NT2/D1 (cell line): ENCODE measurements at regions not wholly inside any gene's neighbourhood (a gene's known extent, or its start where the extent isn't known, plus 50 kb on each side); places are given as distances from the start of the nearest gene placed in this dataset.

Experiments used
- DNase-seq: peaks from one replicate; pipeline ENCODE4 v3.0.0-alpha.2; 2011; ENCODE audit warnings: low read depth, low spot score
- H3K27me3 ChIP-seq: 2 replicates; pipeline ENCODE4 v1.6.0; 2011; ENCODE audit warnings: mild to moderate bottlenecking; ENCODE audit not compliant: insufficient read length, insufficient read depth
- H3K36me3 ChIP-seq: 2 replicates; pipeline ENCODE4 v1.6.1; 2011; ENCODE audit warnings: mild to moderate bottlenecking, low read length, mixed read lengths; ENCODE audit not compliant: insufficient read depth, insufficient read length
- H3K4me1 ChIP-seq: 2 replicates; pipeline ENCODE4 v1.5.1; 2011; ENCODE audit not compliant: insufficient read depth, insufficient read length
- H3K4me3 ChIP-seq: 2 replicates; pipeline ENCODE4 v1.5.1; 2011; ENCODE audit warnings: low read depth; ENCODE audit not compliant: insufficient read length
- H3K9ac ChIP-seq: 2 replicates; pipeline ENCODE4 v1.6.0; 2011; ENCODE audit warnings: low read depth; ENCODE audit not compliant: insufficient read length
- H3K9me3 ChIP-seq: 2 replicates; pipeline ENCODE4 v1.5.1; 2011; ENCODE audit warnings: mild to moderate bottlenecking, low read length; ENCODE audit not compliant: insufficient read depth
- SUZ12 ChIP-seq: IDR thresholded peaks from 2 replicates; pipeline ENCODE4 v1.6.1; 2011; ENCODE audit not compliant: insufficient read length, insufficient read depth; ENCODE audit errors: extremely low read depth
- YY1 ChIP-seq: IDR thresholded peaks from 2 replicates; pipeline ENCODE4 v1.6.1; 2011; ENCODE audit not compliant: insufficient read length, insufficient read depth
- ZNF274 ChIP-seq: IDR thresholded peaks from 2 replicates; pipeline ENCODE4 v1.6.1; 2011; ENCODE audit warnings: mild to moderate bottlenecking, low read depth, low read length

DNA sequence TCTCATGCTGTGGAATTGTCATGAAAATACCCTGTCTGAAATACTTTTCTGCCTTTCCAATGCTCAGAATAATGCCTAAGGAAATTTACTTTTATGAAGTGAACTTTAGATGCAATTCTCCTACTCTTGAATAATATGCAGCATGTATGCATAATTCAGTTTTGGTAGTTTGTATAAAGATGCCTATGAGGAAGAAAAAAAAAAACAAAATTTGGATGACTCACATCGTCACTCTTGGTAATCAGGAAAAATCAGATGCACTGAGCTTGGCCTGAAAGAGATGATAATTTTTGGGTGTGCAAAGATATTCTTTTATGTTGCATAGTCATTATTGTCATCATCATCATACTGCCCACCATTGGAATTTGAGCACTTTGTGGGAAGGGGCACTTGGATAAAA, 382.1 kb downstream of the ANKRD7 start:
- Histone ChIP-seq H3K9ac (no peak overlapping the region), H3K36me3 (no peaks in the 10 kb centered on the region), H3K27me3 (no peaks in the 10 kb centered on the region), H3K4me3 (no peak overlapping the region), H3K9me3 (no peaks in the 10 kb centered on the region), H3K4me1 (no peaks in the 10 kb centered on the region)
- no peak for DNase-seq
- TF ChIP-seq ZNF274: no peak
- TF ChIP-seq SUZ12: no peak
- TF ChIP-seq YY1: no peak

DNA sequence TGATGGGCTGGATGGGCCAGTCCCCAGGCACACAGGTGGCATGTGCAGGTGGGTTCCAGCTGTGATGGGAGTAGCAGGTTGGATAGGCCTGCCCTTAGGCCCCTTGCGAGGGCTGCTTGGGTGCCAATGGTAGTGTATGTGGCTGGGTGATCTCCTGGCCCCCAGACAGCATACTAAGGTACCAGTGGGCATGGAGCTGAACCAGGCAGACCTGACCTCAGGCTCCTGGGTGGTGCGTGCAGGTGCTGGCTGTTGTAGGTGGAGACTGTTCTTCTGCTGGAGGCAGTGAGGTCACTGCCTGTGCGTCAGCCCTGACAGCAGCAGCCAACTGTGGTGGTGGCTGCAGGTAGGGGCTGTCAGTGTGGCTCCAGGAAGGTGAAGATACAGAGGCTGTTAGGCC, 384.7 kb downstream of the ANKRD7 start:
- no peak overlapping the region for H3K4me3 ChIP-seq
- no peaks in the 10 kb centered on the region for H3K27me3 ChIP-seq
- no peak for TF ChIP-seq SUZ12
- TF ChIP-seq ZNF274: no peak
- TF ChIP-seq YY1: no peak
- H3K9me3 ChIP-seq: no peaks in the 10 kb centered on the region
- H3K4me1 ChIP-seq: no peaks in the 10 kb centered on the region
- DNase-seq: no peak
- H3K9ac ChIP-seq: no peak overlapping the region
- H3K36me3 ChIP-seq: no peaks in the 10 kb centered on the region

DNA sequence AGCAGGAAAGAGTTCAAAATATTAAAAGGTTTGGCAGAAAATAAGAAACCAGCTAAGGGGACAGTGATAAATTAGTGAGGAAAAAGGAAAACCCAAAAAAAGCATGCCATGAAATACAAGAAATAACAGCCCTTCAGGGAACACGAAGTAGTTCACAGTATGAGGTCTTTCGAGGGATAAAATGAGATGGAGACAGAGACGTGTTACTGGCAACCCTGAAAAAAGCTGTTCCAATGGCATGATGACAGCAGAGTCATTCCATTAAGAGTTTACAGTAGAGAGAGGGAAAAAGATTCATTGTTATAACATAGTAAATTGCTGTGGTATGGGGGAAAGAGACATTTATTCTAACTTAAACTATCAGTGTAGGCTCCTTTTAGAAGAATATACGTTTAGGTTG, 391.2 kb downstream of the ANKRD7 start:
- TF ChIP-seq ZNF274 (no peak), YY1 (no peak), SUZ12 (no peak)
- Histone ChIP-seq H3K9me3 (no peaks in the 10 kb centered on the region), H3K4me3 (no peak overlapping the region), H3K9ac (no peak overlapping the region), H3K4me1 (no peaks in the 10 kb centered on the region), H3K36me3 (no peaks in the 10 kb centered on the region), H3K27me3 (no peaks in the 10 kb centered on the region)
- no peak for DNase-seq

DNA sequence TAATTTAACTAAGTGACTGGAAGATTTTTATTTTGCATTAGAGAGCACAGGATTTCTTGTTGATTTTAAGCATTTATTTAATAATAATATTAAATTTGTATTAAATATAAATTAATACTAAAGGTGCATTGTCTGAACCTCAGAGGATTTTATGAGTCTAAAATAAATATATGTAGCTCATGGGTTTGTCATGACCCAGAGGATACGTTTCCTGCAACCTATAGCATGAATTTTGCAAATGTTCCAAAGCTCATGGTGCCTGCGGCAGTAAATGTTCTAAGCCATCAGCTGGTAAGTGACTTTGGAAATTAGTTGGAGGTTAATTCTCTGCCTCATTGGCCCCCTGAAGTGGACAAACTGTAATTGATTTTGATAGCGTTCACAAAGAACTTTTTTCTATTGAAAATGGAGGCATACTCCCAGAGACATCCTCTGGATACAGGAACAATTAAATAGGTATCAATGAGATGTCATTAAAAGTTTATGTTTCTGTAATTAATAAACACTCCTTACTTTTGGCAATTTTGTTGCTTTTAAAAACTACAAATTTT, 397.4 kb downstream of the ANKRD7 start:
- Histone ChIP-seq H3K4me1 (no peaks in the 10 kb centered on the region), H3K9ac (no peak overlapping the region), H3K36me3 (no peaks in the 10 kb centered on the region), H3K9me3 (peaks cover 4% of the 10 kb centered on the region; the same call in 1 of the 2 replicates), H3K27me3 (no peaks in the 10 kb centered on the region), H3K4me3 (no peak overlapping the region)
- TF ChIP-seq YY1: no peak
- TF ChIP-seq SUZ12: no peak
- no peak for TF ChIP-seq ZNF274
- DNase-seq: no peak

DNA sequence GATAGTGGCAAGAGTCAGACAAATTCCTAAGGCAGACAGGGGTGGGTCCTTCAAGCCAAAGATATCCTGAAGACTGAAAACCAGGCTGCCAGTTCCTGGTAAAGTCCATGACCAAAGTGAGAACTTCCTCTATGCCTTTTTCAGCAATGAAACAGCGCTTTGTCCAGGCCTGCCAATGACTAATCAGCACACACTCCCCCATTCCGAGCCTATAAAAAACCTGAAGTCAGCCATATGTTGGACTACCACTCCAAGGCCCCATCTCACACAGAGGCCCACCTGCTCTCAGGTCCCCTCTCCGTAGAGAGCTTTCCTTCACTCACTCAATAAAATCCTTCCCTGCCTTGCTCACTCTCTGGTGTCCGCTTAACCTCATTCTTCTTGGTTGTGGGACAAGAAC, 402.2 kb downstream of the ANKRD7 start:
- H3K27me3 ChIP-seq: no peaks in the 10 kb centered on the region
- H3K9me3 ChIP-seq: peaks cover 9% of the 10 kb centered on the region
- no peaks in the 10 kb centered on the region for H3K36me3 ChIP-seq
- no peak for DNase-seq
- H3K9ac ChIP-seq: no peak overlapping the region
- no peak for TF ChIP-seq YY1
- no peak for TF ChIP-seq ZNF274
- TF ChIP-seq SUZ12: no peak
- H3K4me1 ChIP-seq: no peaks in the 10 kb centered on the region
- H3K4me3 ChIP-seq: no peak overlapping the region

DNA sequence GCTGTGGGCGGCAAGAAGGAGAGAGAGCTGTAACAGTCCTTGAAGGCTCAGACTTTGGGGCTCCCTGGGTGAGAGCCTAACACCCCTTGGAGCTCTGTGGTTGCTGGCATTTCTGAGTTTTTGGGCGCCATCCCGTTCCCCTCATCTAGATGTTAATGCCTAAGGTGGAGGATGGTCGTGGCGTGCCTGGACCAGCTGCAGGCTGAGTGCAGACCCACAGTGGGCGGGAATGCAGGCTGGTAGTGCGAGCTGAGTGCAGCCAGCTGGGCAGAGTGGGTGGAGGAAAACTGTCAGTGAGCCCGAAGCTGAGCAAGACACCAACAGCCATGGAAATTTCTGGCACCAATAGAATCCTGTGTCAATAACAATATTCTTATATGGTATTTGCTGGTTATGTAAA, 403.0 kb downstream of the ANKRD7 start:
- TF ChIP-seq SUZ12: no peak
- no peak for TF ChIP-seq ZNF274
- TF ChIP-seq YY1: no peak
- peaks cover 9% of the 10 kb centered on the region for H3K9me3 ChIP-seq
- H3K27me3 ChIP-seq: no peaks in the 10 kb centered on the region
- no peak overlapping the region for H3K4me3 ChIP-seq
- no peak overlapping the region for H3K9ac ChIP-seq
- no peaks in the 10 kb centered on the region for H3K4me1 ChIP-seq
- H3K36me3 ChIP-seq: no peaks in the 10 kb centered on the region
- DNase-seq: no peak

DNA sequence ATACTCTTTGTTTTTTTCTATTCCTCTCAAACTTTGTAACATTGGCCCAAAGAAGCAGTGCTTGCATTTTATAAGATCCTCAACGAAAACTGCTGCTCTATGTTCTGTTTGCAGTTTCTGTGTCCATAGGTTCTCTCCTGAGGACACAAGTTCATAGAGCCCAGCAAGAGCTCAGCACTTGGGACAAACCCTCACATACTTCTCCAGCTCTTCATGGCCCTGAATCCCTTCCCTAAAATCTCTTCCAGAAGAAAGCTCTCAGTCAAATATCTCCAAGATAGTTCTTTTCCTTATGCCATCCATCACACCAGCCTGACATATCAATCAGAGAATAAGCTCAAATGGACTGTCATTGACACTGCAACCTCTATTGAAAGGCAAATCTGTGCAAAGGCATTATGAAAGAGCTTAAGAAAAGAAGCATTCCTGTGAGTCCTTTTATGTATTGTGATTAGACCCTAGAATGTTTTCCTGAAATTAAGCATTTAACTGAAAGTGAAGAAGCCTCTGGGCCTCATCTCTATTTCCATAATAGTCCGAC, 405.5 kb downstream of the ANKRD7 start:
- no peaks in the 10 kb centered on the region for H3K36me3 ChIP-seq
- peak; percentile 9 for DNase-seq

More for the DNA sequence above, 405.5 kb downstream of the ANKRD7 start:
- H3K4me1 ChIP-seq: no peaks in the 10 kb centered on the region
- TF ChIP-seq SUZ12 (no peak), YY1 (no peak), ZNF274 (no peak)
- H3K9me3 ChIP-seq: peaks cover 9% of the 10 kb centered on the region
- no peaks in the 10 kb centered on the region for H3K27me3 ChIP-seq
- H3K9ac ChIP-seq: no peak overlapping the region
- no peak overlapping the region for H3K4me3 ChIP-seq
